K562 (cell line): ENCODE measurements at regions not wholly inside any gene's neighbourhood (a gene's known extent, or its start where the extent isn't known, plus 50 kb on each side); places are given as distances from the start of the nearest gene placed in this dataset.

Experiments
- FOXP1 ChIP-seq: sonication (generic); formaldehyde crosslinking; IDR thresholded peaks from 2 replicates; pipeline ENCODE4 v1.8.0; 2022; ENCODE audit warnings: mild to moderate bottlenecking, missing genetic modification reagents
- ZNF274 ChIP-seq: IDR thresholded peaks from 2 replicates; pipeline ENCODE4 v1.6.1; 2011; ENCODE audit warnings: low read depth, mild to moderate bottlenecking, low read length, moderate library complexity, borderline replicate concordance

DNA sequence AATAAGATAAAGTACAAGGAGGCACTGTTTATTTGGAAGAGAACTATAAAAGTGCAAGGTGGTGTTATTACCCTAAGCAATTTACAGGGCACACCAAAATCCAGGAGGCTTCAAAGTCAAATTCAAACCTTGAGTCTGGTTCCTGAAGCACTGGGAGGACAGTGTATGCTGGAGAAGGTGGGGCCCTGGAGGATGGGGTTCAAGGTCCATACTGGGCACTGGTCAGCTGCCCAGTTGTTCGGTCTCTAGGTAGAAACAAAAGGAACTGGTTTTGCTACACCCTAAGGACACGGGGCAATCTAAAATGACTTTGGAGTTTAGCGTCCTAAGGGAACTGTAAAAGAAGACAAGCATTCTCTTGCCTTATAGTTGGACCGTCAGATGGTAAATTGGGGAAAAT, 78.4 kb upstream of the ELMO1 start:
- no peak for TF ChIP-seq FOXP1 (CRISPR knock-in tag)
- TF ChIP-seq ZNF274 = no peak
